ENCODE measurements at regions not wholly inside any gene's neighbourhood (a gene's known extent, or its start where the extent isn't known, plus 50 kb on each side); places are given as distances from the start of the nearest gene placed in this dataset.

DNA sequence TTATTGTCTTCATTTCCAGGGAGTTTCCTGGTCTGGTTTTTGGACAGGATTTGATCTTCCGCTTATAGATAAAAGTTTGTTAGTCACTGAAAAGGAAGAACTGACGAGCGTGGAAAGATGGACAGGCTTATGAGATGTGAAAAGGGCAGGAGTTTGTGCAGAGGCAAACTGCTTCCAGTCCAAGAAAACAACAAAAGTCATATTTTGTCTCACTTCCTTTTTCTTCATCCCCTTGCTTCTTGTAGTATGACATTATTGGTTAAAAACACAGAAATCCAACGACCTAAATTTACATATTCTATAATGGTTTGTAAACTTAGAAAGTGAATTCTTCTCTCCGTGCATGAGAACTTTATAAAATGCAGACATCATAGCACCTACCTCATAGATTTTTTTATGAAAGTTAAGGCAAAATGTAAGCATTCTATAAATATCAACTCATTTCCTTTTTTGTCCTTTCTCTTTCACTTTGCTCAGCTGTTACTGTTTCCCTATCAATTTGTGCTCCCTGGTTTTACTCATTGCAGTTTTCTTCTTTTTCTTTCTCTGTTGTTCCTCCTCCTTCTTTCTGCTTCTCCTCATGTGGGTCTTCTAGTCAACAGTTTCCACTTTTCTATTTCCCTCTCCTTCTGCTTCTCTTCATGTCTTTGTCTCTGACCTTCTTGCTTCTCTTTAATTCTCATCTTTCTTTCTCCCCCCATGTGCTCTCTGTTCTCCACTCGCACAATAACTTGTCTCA lies 370.2 kb downstream of the ARL4A start:
- H3K79me2 ChIP-seq (ENCODE audit: insufficient read depth, low read length) = no peaks in the 10 kb centered on the region
- DNase-seq (no peak), ATAC-seq (ENCODE audit: insufficient read depth, low read depth) (no peak)
- H4K20me1 ChIP-seq (ENCODE audit: insufficient read depth, low read length) = no peaks in the 10 kb centered on the region
- no peak overlapping the region for H2AFZ ChIP-seq (ENCODE audit: low read depth, low read length)
- H3K4me3 ChIP-seq (ENCODE audit: low read depth in 1 of 2, low read length in 2 of 2) = no peak overlapping the region
- TF ChIP-seq, protein P1, sequence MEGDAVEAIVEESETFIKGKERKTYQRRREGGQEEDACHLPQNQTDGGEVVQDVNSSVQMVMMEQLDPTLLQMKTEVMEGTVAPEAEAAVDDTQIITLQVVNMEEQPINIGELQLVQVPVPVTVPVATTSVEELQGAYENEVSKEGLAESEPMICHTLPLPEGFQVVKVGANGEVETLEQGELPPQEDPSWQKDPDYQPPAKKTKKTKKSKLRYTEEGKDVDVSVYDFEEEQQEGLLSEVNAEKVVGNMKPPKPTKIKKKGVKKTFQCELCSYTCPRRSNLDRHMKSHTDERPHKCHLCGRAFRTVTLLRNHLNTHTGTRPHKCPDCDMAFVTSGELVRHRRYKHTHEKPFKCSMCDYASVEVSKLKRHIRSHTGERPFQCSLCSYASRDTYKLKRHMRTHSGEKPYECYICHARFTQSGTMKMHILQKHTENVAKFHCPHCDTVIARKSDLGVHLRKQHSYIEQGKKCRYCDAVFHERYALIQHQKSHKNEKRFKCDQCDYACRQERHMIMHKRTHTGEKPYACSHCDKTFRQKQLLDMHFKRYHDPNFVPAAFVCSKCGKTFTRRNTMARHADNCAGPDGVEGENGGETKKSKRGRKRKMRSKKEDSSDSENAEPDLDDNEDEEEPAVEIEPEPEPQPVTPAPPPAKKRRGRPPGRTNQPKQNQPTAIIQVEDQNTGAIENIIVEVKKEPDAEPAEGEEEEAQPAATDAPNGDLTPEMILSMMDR (IDR thresholded peaks at IDR 0.05; ENCODE audit: borderline replicate concordance, extremely low read depth, low read length, poor library complexity, severe bottlenecking) = no peak
- TF ChIP-seq EZH2 (IDR thresholded peaks at IDR 0.05; ENCODE audit: borderline replicate concordance, low read depth, low read length, severe bottlenecking) = no peak
- H3K27ac ChIP-seq (ENCODE audit: low read length) = no peak overlapping the region
- H3K9ac ChIP-seq (ENCODE audit: low read depth, low read length) = no peak overlapping the region
- no peaks in the 10 kb centered on the region for H3K27me3 ChIP-seq (ENCODE audit: insufficient read depth, low read length, poor library complexity)
- no peaks in the 10 kb centered on the region for H3K36me3 ChIP-seq (ENCODE audit: insufficient read depth, low read length)
- H3K4me1 ChIP-seq (ENCODE audit: insufficient read depth, low read length) = no peaks in the 10 kb centered on the region
- no peak overlapping the region for H3K4me2 ChIP-seq (ENCODE audit: insufficient read depth, low read length)
- H3K9me3 ChIP-seq (ENCODE audit: insufficient read depth, low read length, severe bottlenecking) = no peaks in the 10 kb centered on the region

DNA sequence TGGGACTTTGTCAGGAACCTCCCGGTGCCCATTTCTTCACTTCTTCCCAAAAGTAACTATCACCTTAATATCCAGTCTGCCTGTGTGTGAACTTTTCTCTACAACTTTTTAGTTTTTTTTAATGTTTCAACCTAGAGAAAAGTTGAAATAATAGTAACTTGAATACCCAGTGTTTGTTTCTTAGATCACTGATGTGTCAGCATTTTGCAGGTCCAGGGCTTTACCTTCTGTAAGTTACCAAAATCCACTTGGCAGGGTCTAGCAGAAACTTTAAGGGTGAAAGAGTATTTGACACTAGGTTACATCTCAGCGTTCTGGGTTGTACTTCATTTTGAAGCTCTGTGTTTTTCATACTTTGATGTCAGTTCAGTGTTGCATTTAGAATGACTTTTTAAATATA lies 372.7 kb downstream of the ARL4A start:
- Histone ChIP-seq H3K27ac (ENCODE audit: low read length) (no peak overlapping the region), H3K4me2 (ENCODE audit: insufficient read depth, low read length) (no peak overlapping the region), H2AFZ (ENCODE audit: low read depth, low read length) (no peak overlapping the region), H3K4me1 (ENCODE audit: insufficient read depth, low read length) (no peaks in the 10 kb centered on the region), H3K79me2 (ENCODE audit: insufficient read depth, low read length) (no peaks in the 10 kb centered on the region), H4K20me1 (ENCODE audit: insufficient read depth, low read length) (no peaks in the 10 kb centered on the region), H3K36me3 (ENCODE audit: insufficient read depth, low read length) (no peaks in the 10 kb centered on the region), H3K9me3 (ENCODE audit: insufficient read depth, low read length, severe bottlenecking) (no peaks in the 10 kb centered on the region), H3K27me3 (ENCODE audit: insufficient read depth, low read length, poor library complexity) (no peaks in the 10 kb centered on the region), H3K9ac (ENCODE audit: low read depth, low read length) (no peak overlapping the region), H3K4me3 (ENCODE audit: low read depth in 1 of 2, low read length in 2 of 2) (no peak overlapping the region)
- DNase-seq (no peak), ATAC-seq (ENCODE audit: insufficient read depth, low read depth) (no peak)
- TF ChIP-seq, protein P1 (IDR thresholded peaks at IDR 0.05; ENCODE audit: borderline replicate concordance, extremely low read depth, low read length, poor library complexity, severe bottlenecking) = no peak
- TF ChIP-seq EZH2 (IDR thresholded peaks at IDR 0.05; ENCODE audit: borderline replicate concordance, low read depth, low read length, severe bottlenecking) = no peak

DNA sequence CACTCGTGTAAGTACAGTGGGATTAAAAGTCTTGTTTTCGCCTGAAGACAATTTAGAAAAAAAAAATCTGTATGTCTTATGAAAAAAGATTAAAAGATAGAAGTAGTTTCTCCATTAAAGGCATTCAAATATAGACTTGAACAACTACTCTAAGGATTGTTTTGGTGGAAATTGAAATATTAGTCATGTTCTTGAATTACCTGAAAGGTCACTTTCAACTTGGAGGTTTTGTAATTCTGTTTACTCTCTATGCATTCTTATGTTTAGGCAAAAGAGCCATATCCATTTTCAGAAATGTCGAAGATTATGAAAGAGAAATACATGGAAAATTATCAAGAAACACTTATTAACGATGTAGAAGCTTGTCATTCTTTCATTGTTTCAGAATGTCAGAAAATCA lies 373.7 kb downstream of the ARL4A start:
- no peak overlapping the region for H3K9ac ChIP-seq (ENCODE audit: low read depth, low read length)
- H3K4me3 ChIP-seq (ENCODE audit: low read depth in 1 of 2, low read length in 2 of 2) = no peak overlapping the region
- DNase-seq (no peak), ATAC-seq (ENCODE audit: insufficient read depth, low read depth) (no peak)
- H3K4me2 ChIP-seq (ENCODE audit: insufficient read depth, low read length) = no peak overlapping the region
- TF ChIP-seq, protein P1 (IDR thresholded peaks at IDR 0.05; ENCODE audit: borderline replicate concordance, extremely low read depth, low read length, poor library complexity, severe bottlenecking) = no peak
- TF ChIP-seq EZH2 (IDR thresholded peaks at IDR 0.05; ENCODE audit: borderline replicate concordance, low read depth, low read length, severe bottlenecking) = no peak
- H3K36me3 ChIP-seq (ENCODE audit: insufficient read depth, low read length) = no peaks in the 10 kb centered on the region
- no peak overlapping the region for H2AFZ ChIP-seq (ENCODE audit: low read depth, low read length)
- H3K27me3 ChIP-seq (ENCODE audit: insufficient read depth, low read length, poor library complexity) = no peaks in the 10 kb centered on the region
- H3K79me2 ChIP-seq (ENCODE audit: insufficient read depth, low read length) = no peaks in the 10 kb centered on the region
- no peaks in the 10 kb centered on the region for H3K9me3 ChIP-seq (ENCODE audit: insufficient read depth, low read length, severe bottlenecking)
- H3K27ac ChIP-seq (ENCODE audit: low read length) = no peak overlapping the region
- H3K4me1 ChIP-seq (ENCODE audit: insufficient read depth, low read length) = no peaks in the 10 kb centered on the region
- H4K20me1 ChIP-seq (ENCODE audit: insufficient read depth, low read length) = no peaks in the 10 kb centered on the region

Measured in DND-41 (cell line).